Stimulated activated CD4-positive, alpha-beta T cell treated with anti-CD3 and anti-CD28 coated beads, Interleukin-2, amount 100 ng/mL, for 48 hours (primary cell): ENCODE measurements at regions not wholly inside any gene's neighbourhood (a gene's known extent, or its start where the extent isn't known, plus 50 kb on each side); places are given as distances from the start of the nearest gene placed in this dataset.

ENCODE experiments used
- DNase-seq, 2 donors: peaks; one replicate each; pipeline ENCODE4 v3.0.0-alpha.2; 2020

GRCh38 chr5:174338185-174339010 lies 292.9 kb downstream of the NSG2 start:
- no peak for DNase-seq

DNA sequence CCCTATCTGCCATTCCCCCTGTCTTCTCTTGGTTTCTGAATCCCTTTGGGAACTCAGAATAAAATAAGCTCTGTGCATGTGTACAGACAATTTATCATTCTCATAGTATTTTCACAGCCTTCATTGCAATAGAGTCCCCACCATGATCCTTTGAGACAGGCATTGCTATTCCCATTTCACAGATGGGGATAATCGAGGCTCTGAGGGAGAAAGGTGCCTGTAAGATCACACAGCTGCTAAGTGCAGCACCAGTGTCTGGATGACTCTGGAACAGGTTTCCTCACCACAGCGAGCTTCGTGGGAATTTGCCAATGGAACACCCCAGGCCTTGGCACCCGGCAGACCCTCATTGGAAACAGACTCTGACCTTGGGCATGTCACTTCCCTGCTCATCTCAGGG lies 293.6 kb downstream of the NSG2 start:
- no peak for DNase-seq

DNA sequence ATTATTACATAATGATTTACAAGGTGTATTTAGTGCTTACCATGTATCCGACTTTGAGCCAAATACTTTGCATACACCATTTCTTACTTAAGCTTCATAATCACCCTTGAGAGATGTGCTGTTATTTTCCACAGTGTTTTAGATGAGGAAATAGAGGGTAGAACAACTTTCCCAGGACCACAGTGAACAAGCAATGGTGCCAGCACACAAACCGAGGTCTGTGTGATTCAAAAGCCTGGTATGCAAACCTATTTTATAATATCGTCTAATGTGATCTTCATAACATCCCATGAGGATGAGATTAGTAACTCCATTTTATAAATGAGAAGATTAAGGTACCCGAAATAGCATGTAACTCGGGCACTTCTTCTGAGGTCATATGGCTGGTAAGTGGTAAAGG lies 294.7 kb downstream of the NSG2 start:
- no peak for DNase-seq

- no peak for DNase-seq
Measured at GRCh38 chr5:174342696-174343095, 297.2 kb downstream of the NSG2 start.

DNA sequence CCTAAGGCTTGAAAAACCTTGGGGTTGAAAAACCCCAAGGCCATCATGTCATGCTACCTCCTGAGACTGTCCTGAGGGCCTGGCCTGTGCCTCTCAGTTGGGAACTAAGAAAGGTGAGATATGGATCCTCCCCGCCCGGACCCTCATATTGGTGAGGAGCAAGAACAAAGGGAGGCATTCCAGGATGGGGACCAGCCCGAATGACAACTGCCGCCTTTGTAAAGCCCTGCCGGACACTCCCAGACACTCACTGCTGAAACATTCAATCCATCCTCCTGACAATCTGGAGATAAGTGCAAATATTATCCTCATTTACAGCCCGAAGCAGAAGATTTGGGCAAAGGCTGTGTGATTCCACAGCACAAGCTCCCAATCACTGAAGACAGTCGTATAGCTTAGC lies 298.3 kb downstream of the NSG2 start:
- DNase-seq: no peak

DNA sequence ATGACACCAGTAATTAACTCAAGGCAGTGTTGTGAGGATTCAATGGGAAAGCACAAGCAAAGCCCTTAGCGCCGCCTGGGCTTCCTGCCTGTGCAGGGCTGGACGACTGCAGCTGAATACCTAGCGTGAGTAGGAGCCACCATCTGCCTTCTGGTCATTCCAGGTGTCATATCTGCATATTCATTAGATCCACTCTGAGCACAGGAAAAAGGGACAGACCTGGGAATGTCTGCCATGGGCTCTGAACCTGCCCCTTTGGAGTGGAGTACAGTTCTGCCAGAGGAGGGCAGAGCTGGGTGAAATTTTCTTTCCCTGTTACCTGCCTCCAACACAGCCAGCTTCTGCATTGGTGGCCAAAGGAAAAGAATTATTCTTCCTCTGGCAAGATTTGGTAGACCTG lies 298.8 kb downstream of the NSG2 start:
- DNase-seq: no peak

- DNase-seq: no peak
Measured at GRCh38 chr5:174347183-174347582, 301.7 kb downstream of the NSG2 start.

GRCh38 chr5:174348311-174348981 lies 302.9 kb downstream of the NSG2 start:
- DNase-seq: no peak

GRCh38 chr5:174352681-174353080 lies 307.2 kb downstream of the NSG2 start:
- no peak for DNase-seq

DNA sequence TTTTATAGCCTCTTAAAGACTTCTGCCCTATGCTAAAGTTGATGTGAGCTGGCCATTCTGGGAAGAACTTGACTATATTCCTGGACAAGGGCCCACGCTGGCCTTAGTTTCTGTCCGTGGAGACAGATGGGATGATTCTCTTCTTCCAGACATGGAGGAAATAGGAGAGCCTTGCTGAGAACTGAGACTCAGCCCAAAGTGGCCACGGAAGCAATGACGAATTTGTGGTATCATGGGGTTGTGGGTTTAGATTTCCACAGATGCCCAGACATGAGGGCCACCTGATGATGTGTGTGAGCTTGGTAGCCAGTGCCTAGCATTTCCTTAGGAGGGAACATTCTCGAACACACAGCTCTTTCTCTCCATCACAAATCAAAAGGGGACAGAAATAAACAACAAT lies 309.1 kb downstream of the NSG2 start:
- DNase-seq: no peak

GRCh38 chr5:174355208-174355612 lies 309.7 kb downstream of the NSG2 start:
- no peak for DNase-seq

GRCh38 chr5:174355995-174356394 lies 310.5 kb downstream of the NSG2 start:
- DNase-seq: no peak

DNA sequence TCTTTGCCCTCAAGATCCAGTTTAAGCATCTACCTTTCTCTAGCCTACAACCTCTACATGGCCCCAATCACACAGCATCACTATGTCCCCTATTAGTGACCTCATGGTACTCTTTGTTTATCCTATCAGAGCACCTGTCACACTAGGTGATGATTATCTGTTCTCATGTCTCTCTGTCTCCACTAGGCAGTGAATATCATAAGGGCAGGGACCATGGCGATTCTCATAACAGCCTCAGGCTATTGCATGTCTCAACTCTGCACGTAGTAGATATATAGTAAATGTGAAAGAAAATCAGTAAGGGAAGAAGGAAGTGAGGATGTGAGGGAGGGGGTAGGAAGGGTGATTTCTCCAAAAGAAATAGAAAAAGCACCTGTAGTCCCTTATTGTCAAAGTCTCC lies 311.0 kb downstream of the NSG2 start:
- no peak for DNase-seq

- DNase-seq: no peak
Measured at GRCh38 chr5:174358276-174358675, 312.8 kb downstream of the NSG2 start.

- no peak for DNase-seq
Measured at GRCh38 chr5:174359071-174359470, 313.6 kb downstream of the NSG2 start.

DNA sequence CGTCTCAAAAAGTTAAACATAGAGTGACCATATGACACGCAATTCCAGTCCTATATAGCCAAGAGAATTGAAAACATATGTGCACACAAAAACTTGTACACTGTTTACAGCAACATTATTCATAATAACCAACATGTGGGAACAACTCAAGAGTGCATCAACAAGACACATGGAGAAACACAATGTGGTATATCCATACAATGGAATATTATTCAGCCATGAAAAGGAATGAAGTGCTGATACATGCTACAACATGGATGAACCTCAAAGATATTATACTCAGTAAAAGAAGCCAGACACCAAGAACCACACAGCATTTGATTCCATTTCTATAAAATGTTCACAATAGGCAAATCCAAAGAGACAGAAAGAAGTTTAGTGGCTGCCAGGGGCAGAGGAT lies 317.0 kb downstream of the NSG2 start:
- DNase-seq: no peak

- no peak for DNase-seq
Measured at GRCh38 chr5:174363934-174364333, 318.4 kb downstream of the NSG2 start.

DNA sequence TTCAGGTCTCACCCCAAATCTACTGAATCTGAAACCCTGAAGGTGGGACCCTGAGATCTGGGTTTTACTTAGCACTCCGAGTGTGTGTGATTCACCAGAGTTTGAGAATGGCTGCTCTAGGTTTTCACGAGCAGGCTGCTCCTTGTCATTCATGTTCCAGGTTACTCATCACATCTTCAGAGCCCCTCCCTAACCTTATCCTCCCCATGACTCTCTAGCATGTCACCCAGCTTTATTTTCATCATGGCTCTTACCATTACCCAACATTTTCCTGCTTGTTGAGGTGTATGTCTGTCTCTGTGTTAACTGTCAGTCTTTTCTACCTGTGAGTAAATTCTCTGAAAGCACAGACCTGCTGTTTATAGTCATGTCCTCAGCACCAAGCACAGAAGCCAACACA lies 319.2 kb downstream of the NSG2 start:
- no peak for DNase-seq

GRCh38 chr5:174371600-174372094 lies 326.1 kb downstream of the NSG2 start:
- no peak for DNase-seq

DNA sequence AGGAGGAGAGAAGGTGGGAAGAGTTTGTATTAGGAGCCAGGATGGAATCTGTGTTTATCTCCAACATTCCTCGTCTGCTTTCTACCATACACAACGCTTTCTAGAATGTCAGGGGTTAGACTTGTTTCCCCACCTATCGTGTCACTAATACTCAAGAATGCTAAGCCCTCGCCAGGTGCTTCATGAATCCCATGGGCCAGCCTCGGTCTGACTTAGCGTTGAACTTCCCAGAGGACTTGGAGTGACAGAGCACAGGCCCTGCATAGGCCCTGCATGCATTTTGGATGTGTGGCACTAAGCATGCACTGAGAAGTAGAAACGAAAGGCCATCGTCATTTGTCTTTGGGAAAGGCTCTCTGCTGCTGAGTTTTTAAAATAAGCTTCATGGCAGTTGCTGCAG lies 328.7 kb downstream of the NSG2 start:
- DNase-seq: no peak

GRCh38 chr5:174376056-174376455 lies 330.6 kb downstream of the NSG2 start:
- no peak for DNase-seq

DNA sequence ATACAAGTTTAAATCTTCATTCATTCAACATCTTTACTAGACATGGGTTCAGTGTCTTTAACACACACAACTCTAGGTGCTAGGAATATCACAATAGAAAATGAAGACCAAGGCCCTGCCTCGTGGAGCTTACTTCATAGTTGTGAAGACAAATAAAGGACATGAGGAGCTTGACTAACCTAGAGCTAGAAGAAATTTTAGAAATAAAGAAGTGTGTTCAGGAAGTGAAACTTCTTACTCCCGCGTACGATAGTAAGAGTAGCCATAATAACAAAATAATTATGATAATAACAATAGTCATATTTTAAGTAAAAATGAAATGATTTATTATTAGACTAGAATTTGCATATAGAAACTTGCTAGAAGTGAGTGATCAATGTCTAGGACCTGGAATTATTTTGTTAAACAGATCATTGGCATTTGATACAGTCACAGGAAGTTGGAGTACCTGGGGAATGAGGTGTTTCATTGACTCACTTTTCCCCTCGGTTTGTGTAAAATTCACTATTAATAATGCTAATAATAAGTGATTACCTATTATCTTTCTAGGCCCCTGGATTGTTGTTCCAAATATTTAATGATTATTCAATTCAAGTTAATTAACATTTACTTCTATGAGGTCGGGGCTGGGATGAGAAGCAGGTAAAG lies 331.3 kb downstream of the NSG2 start:
- DNase-seq: no peak

- no peak for DNase-seq
Measured at GRCh38 chr5:174378121-174378874, 332.8 kb downstream of the NSG2 start.
